ENCODE measurements at regions not wholly inside any gene's neighbourhood (a gene's known extent, or its start where the extent isn't known, plus 50 kb on each side); places are given as distances from the start of the nearest gene placed in this dataset.
"Not testable (repeated sequence)": the region's sequence is repeated elsewhere in the genome, so short reads cannot be mapped to it uniquely, and the experiment has no call there.

DNA sequence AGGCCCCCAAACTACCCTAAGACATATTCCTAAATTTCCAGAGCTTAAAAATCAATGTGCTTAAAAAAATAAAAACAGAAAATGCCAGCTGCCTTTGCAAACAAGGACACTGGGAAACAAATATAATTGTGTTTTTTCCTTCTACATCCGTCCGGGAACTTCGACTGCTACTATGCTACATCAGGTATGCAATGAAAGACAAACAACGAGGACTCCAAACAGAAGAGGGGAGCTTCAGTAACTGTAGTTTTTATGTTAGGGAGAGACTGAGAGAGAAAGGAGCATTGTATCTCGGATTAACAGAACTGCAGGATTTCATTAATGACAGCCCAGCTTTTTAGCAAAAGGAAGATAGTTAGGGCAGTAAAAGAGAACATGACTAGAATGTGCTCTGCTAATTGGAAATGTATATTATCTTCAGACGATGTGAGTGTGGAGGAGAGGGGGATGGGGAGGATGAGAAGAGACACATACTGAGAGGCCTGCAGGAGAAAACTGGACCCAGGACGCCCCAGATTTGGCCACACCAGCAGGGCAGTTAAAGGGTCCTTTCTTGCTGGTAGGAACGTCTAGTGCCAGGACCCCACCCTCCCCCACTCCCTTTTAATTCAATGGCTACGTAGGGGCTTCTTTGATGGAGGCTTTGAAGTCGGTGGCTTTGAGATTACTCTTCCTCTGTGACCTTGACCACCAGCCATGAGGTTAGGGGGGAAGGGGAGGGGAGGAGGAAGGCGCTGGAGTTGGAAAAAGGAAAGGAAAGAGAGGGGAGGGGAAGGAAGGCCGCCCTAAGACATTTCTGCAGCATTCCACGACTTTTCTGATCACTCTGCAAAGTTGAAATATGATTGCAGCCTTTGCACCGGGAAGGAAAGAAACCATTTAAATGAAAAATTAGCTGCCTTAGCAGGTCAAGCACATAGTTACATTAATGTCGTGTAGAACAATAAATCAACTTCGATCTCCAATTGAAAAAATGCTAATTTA, 187.1 kb downstream of the BLID start:
- H3K27me3 Mint-ChIP-seq (ENCODE audit: low read depth in 3 of 3): peaks cover 2 to 12% (median 3%) of the 10 kb centered on the region in 3 donors
- no peaks in the 10 kb centered on the region for H3K36me3 Mint-ChIP-seq
- no peak for DNase-seq
- no peaks in the 10 kb centered on the region for H3K9me3 Mint-ChIP-seq
- no peaks in the 10 kb centered on the region for H3K4me1 Mint-ChIP-seq
- no peak overlapping the region for H3K27ac Mint-ChIP-seq
- no peak overlapping the region for H3K4me3 Mint-ChIP-seq

DNA sequence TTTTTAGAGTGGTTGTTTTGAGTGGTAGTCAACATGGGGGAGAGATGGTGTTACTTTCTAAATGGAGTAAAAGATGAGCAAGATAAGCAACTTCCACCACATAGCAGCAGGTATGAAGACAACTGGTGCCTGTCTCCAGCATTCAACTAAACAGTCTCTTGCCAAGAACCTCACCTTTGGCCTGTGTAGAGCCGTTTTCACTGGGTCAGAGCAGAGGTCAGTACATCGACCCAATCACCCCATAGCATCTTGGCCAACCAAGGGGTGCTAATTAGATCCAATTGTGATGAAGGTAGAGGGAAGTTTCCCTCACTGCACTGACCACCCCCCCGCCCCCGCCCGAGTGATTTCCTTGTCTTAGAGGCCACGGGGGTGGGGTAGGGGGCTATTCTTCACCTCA, 188.2 kb downstream of the BLID start:
- Mint-ChIP-seq H3K36me3 (no peaks in the 10 kb centered on the region), H3K27ac (no peak overlapping the region), H3K4me3 (no peak overlapping the region), H3K27me3 (ENCODE audit: low read depth in 3 of 3) (peaks cover 2 to 12% (median 3%) of the 10 kb centered on the region in 3 donors), H3K9me3 (no peaks in the 10 kb centered on the region), H3K4me1 (no peaks in the 10 kb centered on the region)
- DNase-seq: no peak

DNA sequence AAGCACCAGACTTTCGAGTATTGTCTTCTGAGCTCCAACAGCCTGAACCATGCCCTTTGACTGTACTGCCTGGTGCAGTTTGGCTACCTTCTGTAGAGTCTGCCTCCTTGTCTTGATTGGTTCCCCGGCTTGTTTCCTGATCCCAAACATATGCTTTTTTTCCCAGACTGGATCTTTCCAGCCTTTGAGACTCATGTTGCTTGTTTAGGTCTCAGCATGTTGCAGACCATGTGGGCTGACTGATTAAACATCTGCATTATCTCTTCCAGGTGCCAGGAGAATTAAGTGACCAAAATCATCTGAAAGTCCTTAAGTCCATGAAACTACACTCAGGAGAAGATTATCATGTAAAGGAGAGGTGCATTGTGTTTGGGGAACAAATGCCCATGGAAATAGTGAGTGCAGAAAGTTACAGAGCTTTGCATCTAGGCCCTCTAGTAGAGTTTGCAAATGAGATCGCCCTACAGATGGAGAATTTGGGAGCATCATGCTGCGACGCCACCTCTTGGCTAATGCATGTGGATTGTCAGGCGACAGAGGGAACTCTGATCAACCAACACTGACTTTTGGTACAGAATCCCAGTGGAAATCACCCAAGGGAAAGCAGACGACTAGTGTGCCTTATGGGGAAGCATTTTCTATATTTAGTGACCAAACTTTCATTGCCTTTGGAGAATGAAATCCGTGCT, 188.8 kb downstream of the BLID start:
- no peak overlapping the region for H3K4me3 Mint-ChIP-seq
- H3K36me3 Mint-ChIP-seq: no peaks in the 10 kb centered on the region
- DNase-seq: no peak
- no peaks in the 10 kb centered on the region for H3K9me3 Mint-ChIP-seq
- no peaks in the 10 kb centered on the region for H3K4me1 Mint-ChIP-seq
- H3K27me3 Mint-ChIP-seq (ENCODE audit: low read depth in 3 of 3): peaks cover 2 to 12% (median 3%) of the 10 kb centered on the region in 3 donors
- H3K27ac Mint-ChIP-seq: no peak overlapping the region

DNA sequence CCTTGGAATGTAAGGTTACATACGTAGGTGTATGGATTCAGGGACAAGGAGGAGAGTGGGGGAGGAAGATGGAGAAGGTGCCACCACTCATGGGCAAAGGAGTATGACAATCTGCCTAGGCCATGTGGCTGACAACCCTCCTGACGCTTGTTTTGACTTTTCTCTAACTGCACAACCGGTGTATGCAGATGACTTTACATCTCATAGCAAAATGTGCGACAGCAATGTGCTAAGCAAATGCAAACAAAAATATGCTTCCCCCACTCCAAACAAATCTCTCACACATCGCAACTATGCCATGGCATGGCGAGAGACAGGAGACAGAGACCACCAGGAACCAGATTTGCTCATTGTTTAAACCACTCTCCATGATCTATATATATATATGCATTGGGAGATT, 191.8 kb downstream of the BLID start:
- H3K36me3 Mint-ChIP-seq: no peaks in the 10 kb centered on the region
- no peak for DNase-seq
- no peaks in the 10 kb centered on the region for H3K4me1 Mint-ChIP-seq
- H3K4me3 Mint-ChIP-seq: no peak overlapping the region
- peaks cover 0 to 3% (median 0%) of the 10 kb centered on the region in 6 donors for H3K9me3 Mint-ChIP-seq
- peaks cover 2 to 14% (median 3%) of the 10 kb centered on the region in 3 donors for H3K27me3 Mint-ChIP-seq (ENCODE audit: low read depth in 3 of 3)
- H3K27ac Mint-ChIP-seq: no peak overlapping the region

DNA sequence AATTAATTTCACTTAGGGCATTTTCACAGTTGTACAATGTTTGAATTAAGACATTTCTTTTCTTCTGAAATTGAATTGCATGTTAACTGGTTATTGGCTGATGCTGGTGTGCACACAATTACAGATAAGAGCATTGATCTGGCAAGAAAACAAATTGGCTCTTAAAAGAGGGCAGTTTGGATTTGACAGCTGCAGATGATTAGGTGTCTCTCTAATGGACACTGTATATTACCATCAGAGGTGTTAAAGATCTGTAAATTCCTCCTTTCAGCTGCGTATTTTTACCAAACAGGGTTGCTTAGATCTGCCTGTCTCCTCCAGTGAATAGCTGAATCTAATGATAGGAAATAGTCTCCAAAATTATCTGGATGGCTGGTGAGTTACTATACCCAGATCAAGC, 198.5 kb downstream of the BLID start:
- Mint-ChIP-seq H3K36me3 (no peaks in the 10 kb centered on the region), H3K9me3 (peaks cover 0 to 5% (median 0%) of the 10 kb centered on the region in 6 donors), H3K27ac (no peak overlapping the region), H3K4me1 (no peaks in the 10 kb centered on the region), H3K27me3 (ENCODE audit: low read depth in 3 of 3) (peaks cover 0 to 4% (median 0%) of the 10 kb centered on the region in 3 donors), H3K4me3 (no peak overlapping the region)
- DNase-seq: no peak

DNA sequence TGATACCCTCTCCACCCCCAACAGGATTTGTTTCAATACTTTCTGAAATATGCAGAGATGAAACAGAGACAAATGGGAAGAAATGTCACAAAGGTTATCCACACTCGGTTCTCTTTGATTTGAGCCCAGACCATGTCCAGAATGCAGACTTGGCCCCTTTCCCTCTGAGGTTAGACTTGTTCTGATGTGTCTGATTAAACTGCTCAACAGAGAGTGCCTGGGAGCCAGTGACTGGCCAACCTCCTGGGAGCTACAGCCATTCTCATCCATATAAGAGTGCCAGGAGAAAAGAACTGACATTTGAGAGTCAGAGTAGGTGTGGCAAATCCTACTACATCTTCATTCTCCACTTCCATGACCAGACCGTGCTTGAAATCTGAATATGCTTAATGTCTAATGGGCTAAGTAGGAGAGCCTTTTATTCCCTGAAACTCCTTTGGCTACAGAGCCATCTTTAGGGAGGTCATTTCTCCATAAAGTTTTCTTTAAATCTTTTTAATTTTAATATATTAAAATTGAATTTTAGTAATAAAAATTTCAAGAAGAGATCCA, 201.4 kb downstream of the BLID start:
- H3K4me1 Mint-ChIP-seq: no peaks in the 10 kb centered on the region
- no peaks in the 10 kb centered on the region for H3K36me3 Mint-ChIP-seq
- no peak overlapping the region for H3K27ac Mint-ChIP-seq
- H3K27me3 Mint-ChIP-seq (ENCODE audit: low read depth in 3 of 3): peaks cover 0 to 1% (median 0%) of the 10 kb centered on the region in 3 donors
- H3K9me3 Mint-ChIP-seq: peaks cover 0 to 2% (median 0%) of the 10 kb centered on the region in 6 donors
- no peak for DNase-seq
- H3K4me3 Mint-ChIP-seq: no peak overlapping the region

DNA sequence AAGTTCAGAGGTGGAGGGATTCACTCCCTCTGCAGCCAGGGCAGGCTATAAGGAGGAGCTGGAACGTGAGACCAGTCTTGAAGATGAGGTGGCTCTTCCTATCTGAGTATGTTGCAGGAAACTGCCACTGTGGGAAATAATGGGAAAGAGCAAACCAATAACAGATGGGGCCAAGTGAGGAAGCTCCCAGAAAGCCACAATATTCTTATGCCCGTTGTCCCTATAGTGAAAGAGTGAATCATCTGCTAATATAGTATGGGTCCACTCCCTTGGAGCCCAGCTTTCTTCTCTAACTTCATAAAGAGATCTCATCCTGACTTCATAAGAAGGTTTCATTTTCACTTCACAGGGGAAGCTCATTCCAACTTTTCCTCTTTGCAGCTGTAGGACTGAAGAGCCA, 206.4 kb downstream of the BLID start:
- Mint-ChIP-seq H3K4me3 (no peak overlapping the region), H3K27me3 (ENCODE audit: low read depth in 3 of 3) (peaks cover 0 to 12% (median 2%) of the 10 kb centered on the region in 3 donors), H3K36me3 (peaks cover 0 to 4% (median 0%) of the 10 kb centered on the region in 3 donors), H3K9me3 (no peaks in the 10 kb centered on the region), H3K27ac (no peak overlapping the region), H3K4me1 (peaks cover 22 to 28% of the 10 kb centered on the region in 2 donors)
- DNase-seq: no peak

DNA sequence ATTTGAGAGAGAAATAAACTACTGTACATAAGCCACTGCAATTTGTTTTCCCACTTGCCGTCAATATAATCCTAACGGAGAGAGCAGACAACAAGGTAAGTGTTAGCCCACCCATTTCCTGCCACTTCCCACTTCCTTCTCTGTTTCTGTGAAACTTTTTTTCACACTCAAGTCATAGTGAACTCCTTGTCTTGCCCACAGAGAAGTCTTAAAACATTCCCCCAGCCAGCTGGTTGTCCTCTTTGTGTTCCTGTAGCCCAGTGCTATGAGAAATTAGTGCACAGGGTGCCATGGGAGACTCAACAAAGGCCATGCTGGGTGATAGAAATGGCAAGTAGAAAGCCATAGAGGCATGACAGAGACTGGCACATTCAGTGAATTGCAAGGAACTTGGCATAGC, 208.6 kb downstream of the BLID start:
- Mint-ChIP-seq H3K9me3 (no peaks in the 10 kb centered on the region), H3K27me3 (ENCODE audit: low read depth in 3 of 3) (peaks cover 0 to 12% (median 2%) of the 10 kb centered on the region in 3 donors), H3K27ac (no peak overlapping the region), H3K4me3 (peak overlapping the region; percentile 3 to 61 (median 19)), H3K36me3 (peaks cover 0 to 4% (median 0%) of the 10 kb centered on the region in 3 donors), H3K4me1 (peaks cover 22 to 28% of the 10 kb centered on the region in 2 donors)
- no peak for DNase-seq

DNA sequence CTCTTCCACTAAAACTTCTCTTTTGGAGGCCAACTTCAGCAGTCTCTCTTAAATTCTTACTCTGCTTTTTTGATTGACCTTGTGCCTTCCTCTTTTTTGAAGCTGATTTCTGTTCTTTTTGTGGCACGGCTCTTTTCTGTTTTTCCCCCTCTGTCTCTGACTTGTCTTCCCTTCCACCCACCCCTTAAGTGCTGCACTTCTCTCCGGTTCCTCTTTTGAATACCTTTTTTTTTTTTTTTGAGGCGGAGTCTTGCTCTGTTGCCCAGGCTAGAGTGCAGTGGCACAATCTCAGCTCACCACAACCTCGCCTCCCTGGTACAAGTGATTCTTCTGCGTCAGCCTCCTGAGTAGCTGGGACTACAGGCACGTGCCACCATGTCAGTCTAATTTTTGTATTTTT, 211.9 kb downstream of the BLID start:
- Mint-ChIP-seq H3K27me3 (ENCODE audit: low read depth in 3 of 3) (peaks cover 0 to 13% (median 2%) of the 10 kb centered on the region in 3 donors), H3K36me3 (peaks cover 0 to 4% (median 0%) of the 10 kb centered on the region in 3 donors), H3K4me3 (no peak overlapping the region), H3K27ac (no peak overlapping the region), H3K9me3 (no peaks in the 10 kb centered on the region), H3K4me1 (peaks cover 22 to 28% of the 10 kb centered on the region in 2 donors)
- no peak for DNase-seq

DNA sequence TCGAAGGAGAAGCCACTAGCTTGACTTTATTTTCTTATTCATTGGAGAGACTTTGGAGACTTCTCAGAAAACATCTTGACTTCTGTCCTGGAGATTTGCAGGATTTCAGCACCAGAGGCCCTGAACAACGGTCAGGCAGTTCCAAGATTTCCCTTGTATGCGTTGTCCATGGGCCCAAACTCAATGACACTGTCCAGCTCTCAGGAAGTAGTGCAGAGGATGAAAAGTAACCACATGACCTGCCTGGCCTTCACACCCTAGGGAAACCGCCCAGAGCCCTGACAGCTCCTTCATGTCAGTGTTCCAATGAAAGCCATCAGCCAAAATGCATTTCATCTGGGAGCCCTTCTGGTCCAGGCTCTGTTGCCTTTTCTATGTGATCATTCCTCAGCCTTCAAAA, 214.1 kb downstream of the BLID start:
- Mint-ChIP-seq H3K27ac (no peak overlapping the region), H3K4me3 (no peak overlapping the region), H3K4me1 (peaks cover 8 to 9% of the 10 kb centered on the region in 2 donors), H3K27me3 (ENCODE audit: low read depth in 3 of 3) (peaks cover 0 to 6% (median 2%) of the 10 kb centered on the region in 3 donors), H3K9me3 (no peaks in the 10 kb centered on the region), H3K36me3 (peaks cover 0 to 4% (median 0%) of the 10 kb centered on the region in 3 donors)
- no peak for DNase-seq

DNA sequence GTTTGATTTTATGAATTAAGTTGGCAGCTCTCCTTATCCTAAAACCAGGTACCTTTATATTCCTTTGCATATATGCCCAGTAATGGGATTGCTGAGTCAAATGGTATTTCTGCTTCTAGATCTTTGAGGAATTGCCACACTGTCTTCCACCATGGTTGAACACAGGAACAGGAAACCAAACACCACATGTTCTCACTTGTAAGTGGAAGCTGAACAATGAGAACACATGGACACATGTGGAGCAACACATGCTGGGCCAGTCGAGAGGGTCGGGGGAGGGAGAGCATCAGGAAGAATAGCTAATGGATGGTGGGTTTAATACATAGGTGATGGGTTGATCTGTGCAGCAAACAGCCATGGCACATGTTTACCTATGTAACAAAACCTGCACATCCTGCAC, 214.6 kb downstream of the BLID start:
- H3K4me1 Mint-ChIP-seq; DNase-seq; H3K4me3 Mint-ChIP-seq; H3K27me3 Mint-ChIP-seq (ENCODE audit: low read depth in 3 of 3); H3K27ac Mint-ChIP-seq; H3K36me3 Mint-ChIP-seq; H3K9me3 Mint-ChIP-seq: not testable (repeated sequence)

DNA sequence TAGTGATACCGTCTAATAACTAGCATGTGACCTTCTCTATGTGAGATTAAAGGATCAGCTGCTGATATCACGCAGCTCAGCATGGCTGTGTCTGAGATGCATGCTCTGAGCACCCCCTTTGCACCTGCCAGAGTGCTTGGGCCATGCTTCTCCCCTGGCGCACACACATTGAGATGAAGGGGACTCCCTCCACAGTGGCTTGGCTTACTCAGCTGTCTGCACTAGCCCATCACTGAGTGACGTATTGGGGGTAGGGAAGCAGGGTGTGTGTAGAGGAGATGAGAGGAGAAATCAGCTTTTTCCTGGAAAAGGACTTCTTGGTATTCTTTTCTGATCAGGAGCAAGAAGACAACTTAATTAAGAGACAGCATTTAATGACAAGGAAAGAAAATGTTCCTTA, 216.5 kb downstream of the BLID start:
- no peak for DNase-seq
- Mint-ChIP-seq H3K36me3 (no peaks in the 10 kb centered on the region), H3K4me1 (no peaks in the 10 kb centered on the region), H3K27ac (no peak overlapping the region), H3K27me3 (ENCODE audit: low read depth in 3 of 3) (peaks cover 1 to 5% (median 3%) of the 10 kb centered on the region in 3 donors), H3K9me3 (no peaks in the 10 kb centered on the region), H3K4me3 (no peak overlapping the region)

DNA sequence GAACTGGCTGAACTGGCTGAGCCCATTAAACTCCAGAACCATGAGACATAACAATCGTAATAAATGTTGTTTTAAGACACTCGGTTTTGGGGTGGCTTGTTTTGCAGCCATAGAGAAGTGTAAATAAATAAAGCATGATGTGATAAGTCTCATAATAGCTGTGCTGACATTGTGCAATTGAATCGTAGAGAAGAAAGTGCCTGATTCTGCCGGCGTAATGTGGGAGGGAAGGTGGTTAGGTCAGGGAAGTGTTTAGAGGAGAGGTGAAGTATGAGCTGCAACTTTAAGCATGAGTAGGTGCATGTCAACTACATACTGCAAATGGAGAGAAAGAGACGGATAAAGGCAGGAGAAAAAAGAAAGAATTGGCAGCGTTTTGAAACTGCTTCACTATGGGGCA, 217.1 kb downstream of the BLID start:
- Mint-ChIP-seq H3K36me3 (no peaks in the 10 kb centered on the region), H3K9me3 (no peaks in the 10 kb centered on the region), H3K4me1 (no peaks in the 10 kb centered on the region), H3K4me3 (no peak overlapping the region), H3K27me3 (ENCODE audit: low read depth in 3 of 3) (peaks cover 1 to 5% (median 3%) of the 10 kb centered on the region in 3 donors), H3K27ac (no peak overlapping the region)
- no peak for DNase-seq

DNA sequence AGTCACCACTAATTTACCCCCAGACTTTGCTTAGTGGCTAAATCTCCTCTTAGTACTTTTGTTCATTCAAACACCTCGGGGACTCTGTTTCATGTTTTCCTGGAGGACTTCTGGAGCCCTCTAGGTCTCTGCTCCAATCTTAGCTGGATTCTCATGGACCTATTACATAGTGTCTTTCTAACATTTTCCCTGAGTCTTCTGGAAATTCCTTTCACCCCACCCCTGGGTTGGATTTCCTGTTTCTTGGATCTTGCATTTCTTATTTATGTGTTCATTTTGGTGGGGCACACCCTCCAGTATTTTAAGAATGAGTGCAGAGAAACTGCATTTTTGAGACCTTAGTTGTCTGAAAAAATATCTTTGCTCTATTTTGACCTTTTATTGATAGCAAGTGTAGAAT, 220.1 kb downstream of the BLID start:
- Mint-ChIP-seq H3K27me3 (ENCODE audit: low read depth in 3 of 3) (peaks cover 1 to 5% (median 3%) of the 10 kb centered on the region in 3 donors), H3K36me3 (no peaks in the 10 kb centered on the region), H3K4me1 (no peaks in the 10 kb centered on the region)

More for the DNA sequence above, 220.1 kb downstream of the BLID start:
- Mint-ChIP-seq H3K27ac (no peak overlapping the region), H3K4me3 (no peak overlapping the region), H3K9me3 (peaks cover 0 to 2% (median 0%) of the 10 kb centered on the region in 6 donors)
- no peak for DNase-seq

Data from immature natural killer cell (primary cell).